ENCODE measurements at regions not wholly inside any gene's neighbourhood (a gene's known extent, or its start where the extent isn't known, plus 50 kb on each side); places are given as distances from the start of the nearest gene placed in this dataset.

DNA sequence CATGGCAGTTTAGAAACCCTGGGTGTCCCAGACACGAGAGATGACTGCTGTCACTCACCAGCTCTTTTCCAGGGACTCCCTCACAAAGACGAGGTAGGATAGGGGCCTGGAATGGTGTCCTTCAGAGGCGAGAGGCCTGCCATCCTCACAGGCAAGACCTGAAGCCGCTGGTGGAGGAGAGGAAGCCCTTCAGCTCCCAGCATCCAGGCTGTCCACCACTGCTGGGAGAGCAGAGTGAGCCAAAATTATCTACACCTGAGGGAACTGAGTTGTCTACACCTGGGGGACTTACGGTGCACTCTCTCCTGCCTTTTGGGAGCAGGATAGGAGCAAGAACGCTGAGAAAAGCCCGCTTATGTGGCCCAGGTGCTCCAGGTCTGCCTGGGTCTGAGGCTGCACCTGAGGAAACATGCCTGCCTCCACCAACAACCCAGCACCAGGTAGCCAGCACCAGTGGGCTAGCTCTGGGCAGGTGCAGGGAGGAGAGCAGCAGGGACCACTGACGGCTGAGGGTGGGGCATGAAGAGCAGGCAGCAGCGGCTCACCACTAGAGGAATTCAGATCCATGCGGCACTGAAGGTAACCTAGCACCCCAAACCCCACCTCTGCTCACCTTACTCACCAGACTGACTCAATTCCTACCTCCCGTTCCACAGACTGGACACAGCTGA, 357.2 kb downstream of the SH2D4B start:
- TF ChIP-seq, protein P1, sequence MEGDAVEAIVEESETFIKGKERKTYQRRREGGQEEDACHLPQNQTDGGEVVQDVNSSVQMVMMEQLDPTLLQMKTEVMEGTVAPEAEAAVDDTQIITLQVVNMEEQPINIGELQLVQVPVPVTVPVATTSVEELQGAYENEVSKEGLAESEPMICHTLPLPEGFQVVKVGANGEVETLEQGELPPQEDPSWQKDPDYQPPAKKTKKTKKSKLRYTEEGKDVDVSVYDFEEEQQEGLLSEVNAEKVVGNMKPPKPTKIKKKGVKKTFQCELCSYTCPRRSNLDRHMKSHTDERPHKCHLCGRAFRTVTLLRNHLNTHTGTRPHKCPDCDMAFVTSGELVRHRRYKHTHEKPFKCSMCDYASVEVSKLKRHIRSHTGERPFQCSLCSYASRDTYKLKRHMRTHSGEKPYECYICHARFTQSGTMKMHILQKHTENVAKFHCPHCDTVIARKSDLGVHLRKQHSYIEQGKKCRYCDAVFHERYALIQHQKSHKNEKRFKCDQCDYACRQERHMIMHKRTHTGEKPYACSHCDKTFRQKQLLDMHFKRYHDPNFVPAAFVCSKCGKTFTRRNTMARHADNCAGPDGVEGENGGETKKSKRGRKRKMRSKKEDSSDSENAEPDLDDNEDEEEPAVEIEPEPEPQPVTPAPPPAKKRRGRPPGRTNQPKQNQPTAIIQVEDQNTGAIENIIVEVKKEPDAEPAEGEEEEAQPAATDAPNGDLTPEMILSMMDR (conservative IDR thresholded peaks at IDR 0.05; ENCODE audit: low read depth, low read length) = no peak
- TF ChIP-seq EZH2 (IDR thresholded peaks at IDR 0.05; ENCODE audit: borderline replicate concordance, low read depth, low read length, poor library complexity, severe bottlenecking) = no peak

Measured in A673 (cell line).